Neutrophil (primary cell): ENCODE measurements at regions not wholly inside any gene's neighbourhood (a gene's known extent, or its start where the extent isn't known, plus 50 kb on each side); places are given as distances from the start of the nearest gene placed in this dataset.

Experiments used
- H3K27ac ChIP-seq: fragments of 200-600 bp; sonication (generic); 2 replicates; pipeline ENCODE4 v1.5.1; 2016; ENCODE audit warnings: mild to moderate bottlenecking, moderate library complexity
- H3K27me3 ChIP-seq: fragments of 200-600 bp; sonication (generic); 2 replicates; pipeline ENCODE4 v1.6.0; 2016; ENCODE audit warnings: mild to moderate bottlenecking
- H3K36me3 ChIP-seq: fragments of 200-600 bp; sonication (generic); 2 replicates; pipeline ENCODE4 v1.5.1; 2017
- H3K4me1 ChIP-seq, 2 experiments: fragments of 200-600 bp in 1 of 2; sonication (generic) in 1 of 2; 1 replicate in 1 of 2; 2 replicates in 1 of 2; pipeline versions ENCODE4 v1.5.1 to v1.6.1; 2013 to 2016; ENCODE audit warnings: low read depth in 1 of 2, low read length in 1 of 2, mild to moderate bottlenecking in 1 of 2, moderate library complexity in 1 of 2; ENCODE audit not compliant: control insufficient read depth in 1 of 2, insufficient read depth in 1 of 2
- H3K4me3 ChIP-seq, 2 experiments: fragments of 200-600 bp in 1 of 2; sonication (generic) in 1 of 2; 1 replicate in 1 of 2; 2 replicates in 1 of 2; pipeline ENCODE4 v1.5.1; 2013 to 2016; ENCODE audit warnings: low read depth in 1 of 2, low read length in 1 of 2, mild to moderate bottlenecking in 1 of 2, moderate library complexity in 1 of 2
- H3K9me3 ChIP-seq: fragments of 200-600 bp; sonication (generic); 2 replicates; pipeline ENCODE4 v1.5.1; 2016
- TF ChIP-seq, protein P1 (sequence below): fragments of 200-600 bp; sonication (generic); IDR thresholded peaks from 2 replicates; pipeline ENCODE4 v1.5.1; 2016; ENCODE audit warnings: antibody characterized with exemption

- Histone ChIP-seq H3K27me3 (no peaks in the 10 kb centered on the region), H3K4me3 (no peak overlapping the region), H3K27ac (no peak overlapping the region), H3K36me3 (no peaks in the 10 kb centered on the region), H3K4me1 (no peaks in the 10 kb centered on the region), H3K9me3 (no peaks in the 10 kb centered on the region)
- TF ChIP-seq, protein P1, sequence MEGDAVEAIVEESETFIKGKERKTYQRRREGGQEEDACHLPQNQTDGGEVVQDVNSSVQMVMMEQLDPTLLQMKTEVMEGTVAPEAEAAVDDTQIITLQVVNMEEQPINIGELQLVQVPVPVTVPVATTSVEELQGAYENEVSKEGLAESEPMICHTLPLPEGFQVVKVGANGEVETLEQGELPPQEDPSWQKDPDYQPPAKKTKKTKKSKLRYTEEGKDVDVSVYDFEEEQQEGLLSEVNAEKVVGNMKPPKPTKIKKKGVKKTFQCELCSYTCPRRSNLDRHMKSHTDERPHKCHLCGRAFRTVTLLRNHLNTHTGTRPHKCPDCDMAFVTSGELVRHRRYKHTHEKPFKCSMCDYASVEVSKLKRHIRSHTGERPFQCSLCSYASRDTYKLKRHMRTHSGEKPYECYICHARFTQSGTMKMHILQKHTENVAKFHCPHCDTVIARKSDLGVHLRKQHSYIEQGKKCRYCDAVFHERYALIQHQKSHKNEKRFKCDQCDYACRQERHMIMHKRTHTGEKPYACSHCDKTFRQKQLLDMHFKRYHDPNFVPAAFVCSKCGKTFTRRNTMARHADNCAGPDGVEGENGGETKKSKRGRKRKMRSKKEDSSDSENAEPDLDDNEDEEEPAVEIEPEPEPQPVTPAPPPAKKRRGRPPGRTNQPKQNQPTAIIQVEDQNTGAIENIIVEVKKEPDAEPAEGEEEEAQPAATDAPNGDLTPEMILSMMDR: no peak
Observed at GRCh38 chr22:49492741-49493251, 334.9 kb downstream of the BRD1 start.

- Histone ChIP-seq H3K27ac (no peak overlapping the region), H3K9me3 (no peaks in the 10 kb centered on the region), H3K36me3 (no peaks in the 10 kb centered on the region), H3K4me1 (no peaks in the 10 kb centered on the region), H3K27me3 (no peaks in the 10 kb centered on the region), H3K4me3 (no peak overlapping the region)
- TF ChIP-seq, protein P1: no peak
Observed at GRCh38 chr22:49492308-49492707, 335.4 kb downstream of the BRD1 start.

GRCh38 chr22:49491726-49492125, 335.9 kb downstream of the BRD1 start:
- H3K9me3 ChIP-seq: no peaks in the 10 kb centered on the region
- no peaks in the 10 kb centered on the region for H3K27me3 ChIP-seq
- TF ChIP-seq, protein P1: no peak

DNA sequence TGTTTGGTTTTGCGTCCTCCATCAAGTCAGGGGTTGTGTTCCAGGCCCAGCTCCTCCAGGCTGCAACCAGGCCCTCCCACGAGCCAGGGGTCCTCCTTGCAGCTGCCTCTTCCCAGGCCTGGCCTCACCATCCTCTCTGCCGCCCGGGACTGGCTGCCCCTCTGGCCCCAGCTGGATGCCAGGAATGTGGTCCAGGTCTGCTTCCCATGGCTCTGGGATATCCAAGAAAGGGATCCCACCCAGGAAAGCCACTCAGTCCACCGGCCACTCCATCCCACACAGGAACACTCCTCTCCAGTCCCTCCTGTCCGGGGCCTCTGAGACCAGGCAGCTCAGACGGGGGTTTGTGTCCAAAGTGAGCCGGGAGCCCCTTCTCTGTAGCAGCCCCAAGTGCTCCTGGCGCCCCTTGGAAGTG, 336.4 kb downstream of the BRD1 start:
- Histone ChIP-seq H3K4me3 (no peak overlapping the region), H3K36me3 (no peaks in the 10 kb centered on the region), H3K27me3 (no peaks in the 10 kb centered on the region), H3K4me1 (no peaks in the 10 kb centered on the region), H3K9me3 (no peaks in the 10 kb centered on the region), H3K27ac (no peak overlapping the region)
- TF ChIP-seq, protein P1: no peak

More at GRCh38 chr22:49491726-49492125, 335.9 kb downstream of the BRD1 start:
- Histone ChIP-seq H3K27ac (no peak overlapping the region), H3K4me3 (no peak overlapping the region), H3K4me1 (no peaks in the 10 kb centered on the region), H3K36me3 (no peaks in the 10 kb centered on the region)

GRCh38 chr22:49490692-49491091, 337.0 kb downstream of the BRD1 start:
- Histone ChIP-seq H3K9me3 (no peaks in the 10 kb centered on the region), H3K27ac (no peak overlapping the region), H3K27me3 (no peaks in the 10 kb centered on the region)

More at GRCh38 chr22:49490692-49491091, 337.0 kb downstream of the BRD1 start:
- TF ChIP-seq, protein P1: no peak
- H3K36me3 ChIP-seq: no peaks in the 10 kb centered on the region
- no peak overlapping the region for H3K4me3 ChIP-seq
- peaks cover under 1 to 5% of the 10 kb centered on the region in 2 experiments for H3K4me1 ChIP-seq
